Panc1 (cell line): ENCODE measurements at regions not wholly inside any gene's neighbourhood (a gene's known extent, or its start where the extent isn't known, plus 50 kb on each side); places are given as distances from the start of the nearest gene placed in this dataset.

Experiments used
- POLR2AphosphoS5 ChIP-seq: IDR thresholded peaks from 2 replicates; pipeline ENCODE4 v1.6.1; 2012; ENCODE audit warnings: mild to moderate bottlenecking, low read depth, low read length, moderate library complexity
- SIN3A ChIP-seq: IDR thresholded peaks from 2 replicates; pipeline ENCODE4 v1.6.1; 2012; ENCODE audit warnings: low read depth, mild to moderate bottlenecking, low read length, moderate library complexity, borderline replicate concordance; ENCODE audit not compliant: insufficient read depth
- TCF7L2 ChIP-seq: IDR thresholded peaks from 2 replicates; pipeline ENCODE4 v1.6.1; 2011; ENCODE audit warnings: mild to moderate bottlenecking, low read depth, low read length, inconsistent platforms
- TF ChIP-seq, protein P1 (sequence below): fragments of 450-650 bp; IDR thresholded peaks from 2 replicates; pipeline ENCODE4 v1.5.1; 2017; ENCODE audit warnings: mild to moderate bottlenecking
- TF ChIP-seq, protein P2 (sequence below), 2 experiments: IDR thresholded peaks; 2 replicates each; pipeline ENCODE4 v1.6.1; 2011 to 2012; ENCODE audit warnings: low read depth in 2 of 2, control low read depth in 1 of 2, low read length in 1 of 2, mild to moderate bottlenecking in 1 of 2, moderate library complexity in 1 of 2; ENCODE audit not compliant: insufficient read depth in 1 of 2

DNA sequence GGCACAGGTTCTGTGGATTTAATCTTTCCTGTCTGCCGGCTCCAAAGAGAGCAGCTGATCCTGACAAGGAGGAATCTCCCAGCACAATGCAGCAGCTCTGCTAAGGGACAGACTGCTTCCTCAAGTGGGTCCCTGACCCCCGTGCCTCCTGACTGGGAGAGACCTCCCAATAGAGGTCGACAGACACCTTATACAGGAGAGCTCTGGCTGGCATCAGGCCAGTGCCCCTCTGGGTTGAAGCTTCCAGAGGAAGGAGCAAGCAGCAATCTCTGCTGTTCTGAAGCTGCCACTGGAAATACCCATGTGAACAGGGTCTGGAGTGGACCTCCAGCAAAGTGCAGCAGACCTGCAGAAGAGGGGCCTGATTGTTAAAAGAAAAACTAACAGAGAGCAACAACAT, 630.2 kb upstream of the FTMT start:
- TF ChIP-seq, protein P1, sequence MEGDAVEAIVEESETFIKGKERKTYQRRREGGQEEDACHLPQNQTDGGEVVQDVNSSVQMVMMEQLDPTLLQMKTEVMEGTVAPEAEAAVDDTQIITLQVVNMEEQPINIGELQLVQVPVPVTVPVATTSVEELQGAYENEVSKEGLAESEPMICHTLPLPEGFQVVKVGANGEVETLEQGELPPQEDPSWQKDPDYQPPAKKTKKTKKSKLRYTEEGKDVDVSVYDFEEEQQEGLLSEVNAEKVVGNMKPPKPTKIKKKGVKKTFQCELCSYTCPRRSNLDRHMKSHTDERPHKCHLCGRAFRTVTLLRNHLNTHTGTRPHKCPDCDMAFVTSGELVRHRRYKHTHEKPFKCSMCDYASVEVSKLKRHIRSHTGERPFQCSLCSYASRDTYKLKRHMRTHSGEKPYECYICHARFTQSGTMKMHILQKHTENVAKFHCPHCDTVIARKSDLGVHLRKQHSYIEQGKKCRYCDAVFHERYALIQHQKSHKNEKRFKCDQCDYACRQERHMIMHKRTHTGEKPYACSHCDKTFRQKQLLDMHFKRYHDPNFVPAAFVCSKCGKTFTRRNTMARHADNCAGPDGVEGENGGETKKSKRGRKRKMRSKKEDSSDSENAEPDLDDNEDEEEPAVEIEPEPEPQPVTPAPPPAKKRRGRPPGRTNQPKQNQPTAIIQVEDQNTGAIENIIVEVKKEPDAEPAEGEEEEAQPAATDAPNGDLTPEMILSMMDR = no peak
- TF ChIP-seq, protein P2, sequence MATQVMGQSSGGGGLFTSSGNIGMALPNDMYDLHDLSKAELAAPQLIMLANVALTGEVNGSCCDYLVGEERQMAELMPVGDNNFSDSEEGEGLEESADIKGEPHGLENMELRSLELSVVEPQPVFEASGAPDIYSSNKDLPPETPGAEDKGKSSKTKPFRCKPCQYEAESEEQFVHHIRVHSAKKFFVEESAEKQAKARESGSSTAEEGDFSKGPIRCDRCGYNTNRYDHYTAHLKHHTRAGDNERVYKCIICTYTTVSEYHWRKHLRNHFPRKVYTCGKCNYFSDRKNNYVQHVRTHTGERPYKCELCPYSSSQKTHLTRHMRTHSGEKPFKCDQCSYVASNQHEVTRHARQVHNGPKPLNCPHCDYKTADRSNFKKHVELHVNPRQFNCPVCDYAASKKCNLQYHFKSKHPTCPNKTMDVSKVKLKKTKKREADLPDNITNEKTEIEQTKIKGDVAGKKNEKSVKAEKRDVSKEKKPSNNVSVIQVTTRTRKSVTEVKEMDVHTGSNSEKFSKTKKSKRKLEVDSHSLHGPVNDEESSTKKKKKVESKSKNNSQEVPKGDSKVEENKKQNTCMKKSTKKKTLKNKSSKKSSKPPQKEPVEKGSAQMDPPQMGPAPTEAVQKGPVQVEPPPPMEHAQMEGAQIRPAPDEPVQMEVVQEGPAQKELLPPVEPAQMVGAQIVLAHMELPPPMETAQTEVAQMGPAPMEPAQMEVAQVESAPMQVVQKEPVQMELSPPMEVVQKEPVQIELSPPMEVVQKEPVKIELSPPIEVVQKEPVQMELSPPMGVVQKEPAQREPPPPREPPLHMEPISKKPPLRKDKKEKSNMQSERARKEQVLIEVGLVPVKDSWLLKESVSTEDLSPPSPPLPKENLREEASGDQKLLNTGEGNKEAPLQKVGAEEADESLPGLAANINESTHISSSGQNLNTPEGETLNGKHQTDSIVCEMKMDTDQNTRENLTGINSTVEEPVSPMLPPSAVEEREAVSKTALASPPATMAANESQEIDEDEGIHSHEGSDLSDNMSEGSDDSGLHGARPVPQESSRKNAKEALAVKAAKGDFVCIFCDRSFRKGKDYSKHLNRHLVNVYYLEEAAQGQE (IDR thresholded peaks at IDR 0.05; ENCODE audit: insufficient read depth in 1 of 2, low read depth in 2 of 2, low read length in 1 of 2) = no peak
- TF ChIP-seq POLR2AphosphoS5 (no peak), TCF7L2 (no peak), SIN3A (no peak)
